ENCODE measurements at regions not wholly inside any gene's neighbourhood (a gene's known extent, or its start where the extent isn't known, plus 50 kb on each side); places are given as distances from the start of the nearest gene placed in this dataset.

DNA sequence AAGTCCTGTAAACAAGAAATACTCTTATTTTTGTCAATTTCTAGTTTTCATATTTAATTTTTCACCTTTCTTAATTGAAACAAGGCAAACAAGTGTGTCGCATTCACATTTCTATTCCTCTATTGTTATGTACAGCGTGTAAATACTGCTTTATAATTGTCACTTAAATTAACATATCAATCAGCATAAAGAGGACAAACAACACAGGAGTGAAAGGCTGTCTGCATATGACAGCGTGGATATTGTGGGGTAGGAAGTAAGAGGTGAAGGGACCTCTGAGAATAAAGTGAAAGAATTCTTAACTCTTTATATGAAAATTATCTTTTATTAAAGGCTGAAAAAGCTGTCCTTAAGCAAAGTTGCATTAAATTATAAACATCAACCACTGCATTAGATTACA lies 797.9 kb upstream of the COBL start:
- Histone ChIP-seq H3K27me3 (ENCODE audit: control insufficient read depth in 1 of 2, insufficient read depth in 2 of 2, low read length in 2 of 2) (no peaks in the 10 kb centered on the region), H3K9me3 (ENCODE audit: control insufficient read depth in 1 of 2, insufficient read depth in 1 of 2, low read length in 2 of 2) (no peaks in the 10 kb centered on the region), H3K27ac (ENCODE audit: low read depth in 1 of 2, low read length in 2 of 2) (no peak overlapping the region), H3K4me1 (ENCODE audit: insufficient read depth, low read length) (no peaks in the 10 kb centered on the region), H3K4me3 (ENCODE audit: low read length) (no peak overlapping the region), H3K36me3 (ENCODE audit: insufficient read depth, low read length) (no peaks in the 10 kb centered on the region)
- POLR2A ChIA-PET: no interaction called here
- TF ChIP-seq, protein P1, sequence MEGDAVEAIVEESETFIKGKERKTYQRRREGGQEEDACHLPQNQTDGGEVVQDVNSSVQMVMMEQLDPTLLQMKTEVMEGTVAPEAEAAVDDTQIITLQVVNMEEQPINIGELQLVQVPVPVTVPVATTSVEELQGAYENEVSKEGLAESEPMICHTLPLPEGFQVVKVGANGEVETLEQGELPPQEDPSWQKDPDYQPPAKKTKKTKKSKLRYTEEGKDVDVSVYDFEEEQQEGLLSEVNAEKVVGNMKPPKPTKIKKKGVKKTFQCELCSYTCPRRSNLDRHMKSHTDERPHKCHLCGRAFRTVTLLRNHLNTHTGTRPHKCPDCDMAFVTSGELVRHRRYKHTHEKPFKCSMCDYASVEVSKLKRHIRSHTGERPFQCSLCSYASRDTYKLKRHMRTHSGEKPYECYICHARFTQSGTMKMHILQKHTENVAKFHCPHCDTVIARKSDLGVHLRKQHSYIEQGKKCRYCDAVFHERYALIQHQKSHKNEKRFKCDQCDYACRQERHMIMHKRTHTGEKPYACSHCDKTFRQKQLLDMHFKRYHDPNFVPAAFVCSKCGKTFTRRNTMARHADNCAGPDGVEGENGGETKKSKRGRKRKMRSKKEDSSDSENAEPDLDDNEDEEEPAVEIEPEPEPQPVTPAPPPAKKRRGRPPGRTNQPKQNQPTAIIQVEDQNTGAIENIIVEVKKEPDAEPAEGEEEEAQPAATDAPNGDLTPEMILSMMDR (IDR thresholded peaks at IDR 0.05): no peak
- no peak for DNase-seq
- no peak for ATAC-seq (ENCODE audit: poor library complexity)
- Mint-ChIP-seq H3K27ac (no peak overlapping the region), H3K4me1 (ENCODE audit: low read depth) (no peaks in the 10 kb centered on the region), H3K9me3 (peaks cover 6% of the 10 kb centered on the region), H3K36me3 (ENCODE audit: low read depth) (no peaks in the 10 kb centered on the region), H3K4me3 (no peak overlapping the region), H3K27me3 (no peaks in the 10 kb centered on the region)
- intact Hi-C loops (cut with DNase I, micrococcal nuclease): no loop called here
- CTCF ChIA-PET: no interaction called here

- H3K4me1 ChIP-seq (ENCODE audit: insufficient read depth, low read length): no peaks in the 10 kb centered on the region
- H3K36me3 ChIP-seq (ENCODE audit: insufficient read depth, low read length): no peaks in the 10 kb centered on the region
- intact Hi-C loops (cut with DNase I, micrococcal nuclease): no loop called here
- no peaks in the 10 kb centered on the region for H3K9me3 ChIP-seq (ENCODE audit: control insufficient read depth in 1 of 2, insufficient read depth in 1 of 2, low read length in 2 of 2)
- TF ChIP-seq, protein P1 (IDR thresholded peaks at IDR 0.05): no peak
- no peak for ATAC-seq (ENCODE audit: poor library complexity)
- no peak overlapping the region for H3K4me3 ChIP-seq (ENCODE audit: low read length)
- POLR2A ChIA-PET: no interaction called here
- H3K27ac Mint-ChIP-seq: no peak overlapping the region
- CTCF ChIA-PET: no interaction called here
- no peaks in the 10 kb centered on the region for H3K36me3 Mint-ChIP-seq (ENCODE audit: low read depth)
- peaks cover 6% of the 10 kb centered on the region for H3K9me3 Mint-ChIP-seq
- no peak for DNase-seq
- H3K4me1 Mint-ChIP-seq (ENCODE audit: low read depth): no peaks in the 10 kb centered on the region
- no peak overlapping the region for H3K4me3 Mint-ChIP-seq
- H3K27me3 Mint-ChIP-seq: no peaks in the 10 kb centered on the region
- H3K27me3 ChIP-seq (ENCODE audit: control insufficient read depth in 1 of 2, insufficient read depth in 2 of 2, low read length in 2 of 2): no peaks in the 10 kb centered on the region
- H3K27ac ChIP-seq (ENCODE audit: low read depth in 1 of 2, low read length in 2 of 2): no peak overlapping the region
Observed at GRCh38 chr7:52114056-52114455, 797.4 kb upstream of the COBL start.

DNA sequence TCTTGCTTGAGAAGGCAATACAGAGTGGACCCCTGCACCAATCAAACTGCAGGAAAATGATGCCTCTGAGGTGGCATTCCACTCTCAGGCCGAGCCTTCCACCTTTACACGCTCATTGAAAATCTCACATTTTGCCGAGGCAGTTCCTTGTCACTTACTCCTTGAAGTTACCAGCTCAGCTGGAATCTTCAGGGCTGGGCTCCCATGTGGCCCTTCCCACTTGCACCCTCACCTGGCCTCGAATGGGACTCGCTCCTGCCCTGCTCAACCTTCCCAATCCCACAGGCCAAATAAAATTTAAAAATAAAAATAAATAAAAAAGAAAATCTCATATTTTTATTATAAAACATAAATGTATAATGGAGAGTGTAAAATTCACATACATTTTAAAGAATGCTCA lies 790.7 kb upstream of the COBL start:
- no peaks in the 10 kb centered on the region for H3K36me3 ChIP-seq (ENCODE audit: insufficient read depth, low read length)
- no peak overlapping the region for H3K4me3 Mint-ChIP-seq
- intact Hi-C loops (cut with DNase I, micrococcal nuclease): no loop called here
- no peaks in the 10 kb centered on the region for H3K4me1 Mint-ChIP-seq (ENCODE audit: low read depth)
- no peaks in the 10 kb centered on the region for H3K4me1 ChIP-seq (ENCODE audit: insufficient read depth, low read length)
- no peaks in the 10 kb centered on the region for H3K36me3 Mint-ChIP-seq (ENCODE audit: low read depth)
- no peak overlapping the region for H3K4me3 ChIP-seq (ENCODE audit: low read length)
- ATAC-seq (ENCODE audit: poor library complexity) (no peak), DNase-seq (no peak)
- TF ChIP-seq, protein P1 (IDR thresholded peaks at IDR 0.05): no peak
- H3K27me3 ChIP-seq (ENCODE audit: control insufficient read depth in 1 of 2, insufficient read depth in 2 of 2, low read length in 2 of 2): no peaks in the 10 kb centered on the region
- POLR2A ChIA-PET: no interaction called here
- H3K9me3 Mint-ChIP-seq: peaks cover 2% of the 10 kb centered on the region
- no peaks in the 10 kb centered on the region for H3K9me3 ChIP-seq (ENCODE audit: control insufficient read depth in 1 of 2, insufficient read depth in 1 of 2, low read length in 2 of 2)
- H3K27ac ChIP-seq (ENCODE audit: low read depth in 1 of 2, low read length in 2 of 2): no peak overlapping the region
- CTCF ChIA-PET: interaction anchor here (0.7 kb wide), 1 partner anchor 11 kb away, joined by 4 read pairs; no protein-coding TSS in a partner anchor
- H3K27ac Mint-ChIP-seq: no peak overlapping the region
- H3K27me3 Mint-ChIP-seq: no peaks in the 10 kb centered on the region

Measured in CD4-positive, alpha-beta T cell (primary cell).